Putamen (tissue), 1 donor: ENCODE measurements at regions not wholly inside any gene's neighbourhood (a gene's known extent, or its start where the extent isn't known, plus 50 kb on each side); places are given as distances from the start of the nearest gene placed in this dataset.

Experiments
- DNase-seq: peaks from one replicate; pipeline ENCODE4 v3.0.0-alpha.2; 2016; ENCODE audit warnings: low spot score

DNA sequence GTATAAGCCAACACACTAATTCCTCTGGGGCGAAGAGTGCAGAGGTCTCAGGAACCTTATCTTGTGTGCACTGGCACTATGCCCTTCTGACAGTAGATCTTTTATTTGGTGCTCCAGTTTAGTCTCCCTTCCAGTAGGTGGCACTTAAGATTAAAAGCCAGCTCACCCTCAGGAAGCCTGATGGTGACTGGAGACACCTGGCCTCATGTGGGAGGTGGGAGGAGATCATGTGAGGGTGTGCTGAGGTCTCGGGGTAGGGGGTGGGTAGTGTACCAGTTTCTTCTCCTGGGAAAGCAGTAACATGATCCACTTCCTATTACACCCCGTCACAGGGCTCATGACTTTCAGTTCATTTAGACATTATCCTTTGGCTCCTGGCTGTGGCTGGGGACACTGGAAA is 654.9 kb downstream of the ADCYAP1 start:
- DNase-seq: no peak

DNA sequence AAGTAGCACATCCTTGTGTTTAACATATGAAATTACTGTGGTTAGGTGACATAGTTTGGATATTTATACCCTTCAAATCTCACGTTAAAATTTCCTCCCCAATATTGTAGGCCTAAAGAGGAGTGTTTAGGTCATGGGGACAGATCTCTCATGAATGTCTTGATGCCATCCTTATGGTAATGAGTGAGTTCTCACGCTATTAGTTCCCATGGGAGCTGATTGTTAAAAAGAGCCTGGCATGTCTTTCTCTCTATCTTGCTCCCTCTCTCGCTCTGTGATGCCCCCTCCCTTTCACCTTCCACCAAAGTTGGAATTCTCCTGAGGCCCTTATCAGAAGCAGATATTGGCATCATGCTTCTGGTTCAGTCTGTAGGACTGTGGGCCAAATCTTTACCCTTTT is 660.1 kb downstream of the ADCYAP1 start:
- no peak for DNase-seq

DNA sequence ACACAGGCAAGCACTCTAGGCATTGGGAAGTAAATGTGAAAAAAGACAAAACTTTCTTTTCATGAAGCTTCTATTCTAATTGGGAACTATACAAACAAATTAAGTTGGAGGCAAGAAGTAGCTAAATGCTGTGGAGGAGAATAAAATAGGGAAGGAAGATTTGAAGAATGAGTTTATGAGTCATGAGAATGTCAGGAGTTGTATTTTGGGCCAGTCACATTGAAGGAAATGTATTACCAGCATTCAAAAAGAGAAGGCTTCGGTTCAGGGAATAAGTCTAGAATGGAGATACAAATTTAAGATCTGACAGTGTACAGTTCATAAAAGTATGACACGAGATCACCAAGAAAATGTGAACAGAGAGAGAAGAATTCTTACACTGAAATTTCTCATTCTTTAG is 666.5 kb downstream of the ADCYAP1 start:
- DNase-seq: no peak

GRCh38 chr18:1573732-1574131 is 669.1 kb downstream of the ADCYAP1 start:
- DNase-seq: no peak

DNA sequence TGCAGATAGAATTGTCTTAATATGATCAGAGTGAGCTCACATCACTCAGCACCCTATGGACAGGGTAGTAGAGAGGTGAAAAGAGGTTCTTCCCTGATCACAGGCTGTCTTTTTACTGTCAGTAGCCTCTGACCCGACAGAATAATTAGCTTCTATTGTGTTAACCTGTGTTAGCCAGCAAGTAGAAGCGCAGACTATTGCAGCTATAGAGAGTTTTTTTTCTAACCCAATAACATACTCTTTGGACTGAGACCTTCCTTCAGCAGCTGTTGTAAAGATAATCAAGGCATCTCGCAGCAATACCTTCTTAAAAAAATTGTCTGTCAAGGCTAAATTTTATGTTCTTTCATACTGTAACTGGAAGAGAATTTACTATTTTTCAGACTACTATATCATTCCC is 670.4 kb downstream of the ADCYAP1 start:
- no peak for DNase-seq

- DNase-seq: no peak
Observed at GRCh38 chr18:1578505-1578904, 673.8 kb downstream of the ADCYAP1 start.

DNA sequence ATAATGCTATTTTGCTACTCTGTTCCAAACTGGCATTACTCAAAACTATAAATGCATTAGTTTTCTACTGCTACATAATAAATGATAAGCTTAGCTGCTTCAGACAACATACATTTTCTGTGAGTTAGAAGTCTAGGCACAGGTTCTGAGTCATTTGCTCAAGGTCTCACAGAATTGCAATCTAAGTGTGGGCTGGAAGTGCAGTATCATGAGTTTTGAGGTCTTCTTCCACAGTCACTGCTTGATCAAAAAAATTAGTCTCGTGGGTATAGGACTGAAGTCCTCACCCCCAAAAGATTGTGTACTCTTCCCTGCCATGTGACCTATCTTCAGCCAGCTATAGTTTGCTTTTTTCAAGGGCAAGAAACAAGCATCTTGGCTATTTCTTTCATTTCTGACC is 676.9 kb downstream of the ADCYAP1 start:
- no peak for DNase-seq

- DNase-seq: no peak
Observed at GRCh38 chr18:1585881-1586488, 681.3 kb downstream of the ADCYAP1 start.

DNA sequence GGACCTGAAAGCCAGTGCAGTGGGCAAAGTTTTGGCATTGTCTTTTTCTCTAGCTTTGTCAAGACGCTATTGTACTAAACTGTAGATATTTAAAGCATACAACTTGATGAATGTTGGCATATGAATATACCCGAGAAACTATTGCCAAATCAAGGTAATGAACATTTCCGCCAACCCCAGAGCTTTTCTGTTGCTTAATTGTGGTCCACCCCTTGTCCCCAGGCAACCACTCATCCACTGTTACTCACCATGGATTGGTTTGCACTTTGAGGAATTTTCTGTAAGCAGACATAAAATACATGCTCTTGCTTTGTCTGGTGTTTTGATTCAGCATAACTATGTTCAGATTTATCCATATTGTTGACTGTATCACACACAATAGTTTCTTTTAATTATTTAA is 688.4 kb downstream of the ADCYAP1 start:
- DNase-seq: no peak

- DNase-seq: no peak
Observed at GRCh38 chr18:1595195-1595594, 690.5 kb downstream of the ADCYAP1 start.

GRCh38 chr18:1599196-1599595 is 694.5 kb downstream of the ADCYAP1 start:
- no peak for DNase-seq

DNA sequence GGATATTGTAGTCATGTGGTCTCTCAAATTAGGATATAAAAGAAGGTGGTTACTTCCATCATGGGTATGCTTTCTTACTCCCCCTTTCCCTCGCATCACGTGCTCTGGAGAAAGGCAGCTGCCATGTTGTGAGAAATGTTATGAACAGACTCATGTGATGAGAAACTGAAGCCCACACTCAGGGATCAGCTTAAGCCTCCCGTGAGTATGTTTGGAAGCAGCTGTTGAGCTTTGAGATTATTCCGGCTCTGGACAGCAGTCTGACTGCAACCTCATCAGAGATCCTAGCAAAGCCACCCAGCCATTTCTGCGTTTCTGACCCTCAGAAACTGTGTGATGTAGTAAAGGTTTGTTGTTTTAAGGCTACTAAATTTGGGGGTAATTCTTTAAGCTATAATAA is 700.1 kb downstream of the ADCYAP1 start:
- DNase-seq: no peak

DNA sequence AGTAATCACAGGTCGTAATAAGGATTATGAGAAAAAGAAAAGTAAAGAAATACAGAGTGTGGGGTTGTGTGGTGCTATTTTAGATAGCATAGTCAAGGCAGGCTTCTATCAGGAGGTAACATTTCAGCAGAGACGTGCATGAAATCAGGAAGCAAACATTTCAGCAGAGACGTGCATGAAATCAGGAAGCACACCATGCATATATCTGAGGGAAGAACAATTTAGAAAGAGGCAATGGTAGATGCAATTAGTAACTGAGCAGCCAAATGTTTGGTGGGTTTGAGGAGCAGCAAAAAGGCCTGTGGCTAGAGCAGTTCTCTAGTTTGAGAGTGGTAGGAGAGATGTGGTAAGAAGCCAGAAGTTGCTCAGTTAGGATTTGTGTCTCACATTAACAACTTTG is 713.7 kb downstream of the ADCYAP1 start:
- no peak for DNase-seq

GRCh38 chr18:1619507-1619906 is 714.8 kb downstream of the ADCYAP1 start:
- no peak for DNase-seq

- no peak for DNase-seq
Observed at GRCh38 chr18:1624612-1625011, 719.9 kb downstream of the ADCYAP1 start.

GRCh38 chr18:1627494-1627893 is 722.8 kb downstream of the ADCYAP1 start:
- DNase-seq: no peak

DNA sequence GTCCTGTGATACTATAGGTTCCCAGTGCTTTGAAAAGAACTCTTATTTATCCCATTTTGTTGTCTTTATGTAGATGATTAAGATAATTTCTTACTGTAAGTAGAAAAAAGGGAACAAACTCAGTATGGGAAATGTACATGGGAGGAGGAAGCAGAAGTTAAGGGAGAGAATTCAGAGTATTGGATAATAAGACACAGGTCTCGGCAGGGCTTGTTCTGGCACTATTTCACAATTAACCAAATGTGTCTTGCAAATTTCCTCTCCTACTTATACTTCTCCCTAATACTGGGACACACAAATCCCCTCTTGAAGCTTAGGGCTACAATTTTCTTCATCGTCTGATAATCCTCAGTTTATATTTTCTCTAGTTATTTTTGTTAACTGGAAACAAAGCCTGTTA is 744.0 kb downstream of the ADCYAP1 start:
- no peak for DNase-seq

DNA sequence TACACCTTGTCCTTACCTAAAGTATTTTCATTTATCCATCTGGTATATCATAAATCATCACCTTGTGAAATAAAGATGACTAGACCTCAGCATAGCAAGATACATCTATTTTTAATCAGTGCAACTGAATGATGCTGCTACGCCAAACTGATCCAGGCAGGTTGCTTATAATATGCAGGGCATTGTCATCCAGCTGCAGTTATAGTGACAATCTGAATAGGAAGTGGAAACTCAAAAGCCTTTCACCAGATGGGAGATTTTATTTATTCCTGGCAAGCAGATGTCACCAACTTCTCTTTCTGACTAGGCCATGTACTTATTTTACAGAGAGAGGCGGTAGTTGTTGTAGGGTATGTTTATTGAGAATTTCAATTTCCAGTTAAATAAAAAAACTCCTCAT is 747.3 kb downstream of the ADCYAP1 start:
- DNase-seq: no peak

- DNase-seq: no peak
Observed at GRCh38 chr18:1653873-1654272, 749.2 kb downstream of the ADCYAP1 start.

GRCh38 chr18:1657876-1658275 is 753.2 kb downstream of the ADCYAP1 start:
- no peak for DNase-seq

DNA sequence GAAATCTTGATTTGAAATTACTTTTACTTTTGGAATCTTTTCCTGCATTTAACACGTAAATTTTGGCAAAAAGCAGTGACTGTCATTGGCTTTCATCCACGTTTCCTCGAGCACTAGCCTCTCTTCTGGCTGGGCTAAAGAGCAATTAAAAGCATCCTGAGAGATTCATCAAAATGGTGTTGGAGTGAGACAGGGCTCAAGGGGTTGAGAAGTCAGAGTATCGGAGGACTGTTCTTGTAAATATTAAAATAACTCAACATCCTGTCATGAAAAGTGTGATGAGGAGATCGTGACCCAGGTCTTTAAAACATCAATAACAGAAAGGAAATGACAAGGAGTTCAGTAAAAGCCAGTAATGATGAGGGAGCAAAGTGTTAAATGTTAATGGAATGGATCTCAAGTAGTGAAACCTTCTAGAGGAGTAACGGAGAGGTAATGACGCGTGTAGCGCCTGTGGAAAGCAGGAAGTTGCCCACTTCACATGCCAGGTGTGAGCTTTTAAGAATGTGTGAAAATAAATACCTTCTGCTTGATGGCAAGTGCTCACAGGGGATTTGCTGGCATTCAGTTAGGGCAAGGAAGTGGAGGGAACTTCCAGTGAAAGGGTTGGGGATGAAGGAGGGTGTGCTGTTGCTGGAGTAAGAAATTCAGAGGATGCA is 754.4 kb downstream of the ADCYAP1 start:
- DNase-seq: no peak

GRCh38 chr18:1663879-1664705 is 759.4 kb downstream of the ADCYAP1 start:
- no peak for DNase-seq

DNA sequence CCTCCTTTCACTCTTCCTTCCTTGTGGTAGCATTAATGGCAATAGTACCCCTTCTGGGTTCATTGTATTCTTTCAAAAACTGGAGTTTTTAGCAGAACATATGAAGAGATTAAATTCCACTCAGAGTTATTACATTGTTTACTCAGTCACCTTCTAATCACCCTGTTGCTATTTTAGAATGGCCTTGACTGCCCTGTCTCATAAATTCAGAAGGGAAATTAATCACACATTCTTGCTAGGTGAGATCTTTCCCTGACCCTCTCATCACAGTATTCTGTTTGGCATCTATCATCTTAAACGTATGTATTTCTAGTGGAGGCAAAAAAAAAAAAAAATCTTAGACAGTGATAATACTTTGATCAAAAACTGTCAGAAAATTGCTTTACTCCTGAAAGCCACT is 760.4 kb downstream of the ADCYAP1 start:
- DNase-seq: no peak
